ENCODE measurements at regions not wholly inside any gene's neighbourhood (a gene's known extent, or its start where the extent isn't known, plus 50 kb on each side); places are given as distances from the start of the nearest gene placed in this dataset.

DNA sequence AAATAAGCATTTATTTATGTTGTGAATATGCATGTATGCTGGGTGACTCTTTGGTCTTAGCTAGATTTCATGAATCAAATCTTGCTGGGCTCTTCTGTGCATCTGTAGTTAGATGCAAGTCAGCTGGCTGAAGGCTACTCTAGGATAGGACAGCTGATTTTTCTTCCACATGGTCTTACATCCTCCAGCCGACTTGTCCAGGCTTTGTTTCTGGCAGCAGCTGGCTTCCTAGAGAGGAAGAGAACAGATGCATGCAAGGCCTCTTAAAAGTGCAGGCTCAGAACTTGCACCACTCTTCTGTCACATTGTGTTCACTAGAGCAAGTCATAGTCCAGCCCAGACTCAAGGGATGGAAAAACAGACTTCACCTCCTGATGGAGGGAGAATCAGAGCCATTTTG, 435.4 kb upstream of the STXBP6 start:
- TF ChIP-seq, protein P1, sequence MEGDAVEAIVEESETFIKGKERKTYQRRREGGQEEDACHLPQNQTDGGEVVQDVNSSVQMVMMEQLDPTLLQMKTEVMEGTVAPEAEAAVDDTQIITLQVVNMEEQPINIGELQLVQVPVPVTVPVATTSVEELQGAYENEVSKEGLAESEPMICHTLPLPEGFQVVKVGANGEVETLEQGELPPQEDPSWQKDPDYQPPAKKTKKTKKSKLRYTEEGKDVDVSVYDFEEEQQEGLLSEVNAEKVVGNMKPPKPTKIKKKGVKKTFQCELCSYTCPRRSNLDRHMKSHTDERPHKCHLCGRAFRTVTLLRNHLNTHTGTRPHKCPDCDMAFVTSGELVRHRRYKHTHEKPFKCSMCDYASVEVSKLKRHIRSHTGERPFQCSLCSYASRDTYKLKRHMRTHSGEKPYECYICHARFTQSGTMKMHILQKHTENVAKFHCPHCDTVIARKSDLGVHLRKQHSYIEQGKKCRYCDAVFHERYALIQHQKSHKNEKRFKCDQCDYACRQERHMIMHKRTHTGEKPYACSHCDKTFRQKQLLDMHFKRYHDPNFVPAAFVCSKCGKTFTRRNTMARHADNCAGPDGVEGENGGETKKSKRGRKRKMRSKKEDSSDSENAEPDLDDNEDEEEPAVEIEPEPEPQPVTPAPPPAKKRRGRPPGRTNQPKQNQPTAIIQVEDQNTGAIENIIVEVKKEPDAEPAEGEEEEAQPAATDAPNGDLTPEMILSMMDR (IDR thresholded peaks at IDR 0.05) = no peak
- no peak for TF ChIP-seq RAD21 (conservative IDR thresholded peaks at IDR 0.05 in 1 of 2, IDR thresholded peaks at IDR 0.05 in 1 of 2)
- TF ChIP-seq KDM1A (IDR thresholded peaks at IDR 0.05; ENCODE audit: low read depth) = no peak
- TF ChIP-seq POLR2A (IDR thresholded peaks at IDR 0.05; ENCODE audit: low read length) = no peak
- TF ChIP-seq RCOR1 (IDR thresholded peaks at IDR 0.05; ENCODE audit: low read depth, low read length) = no peak
- no peak for TF ChIP-seq MYC (IDR thresholded peaks at IDR 0.05; ENCODE audit: borderline replicate concordance, low read length)
- TF ChIP-seq, protein P2, sequence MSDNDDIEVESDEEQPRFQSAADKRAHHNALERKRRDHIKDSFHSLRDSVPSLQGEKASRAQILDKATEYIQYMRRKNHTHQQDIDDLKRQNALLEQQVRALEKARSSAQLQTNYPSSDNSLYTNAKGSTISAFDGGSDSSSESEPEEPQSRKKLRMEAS (IDR thresholded peaks at IDR 0.05) = no peak
